HG03045 (cell line): ENCODE measurements at regions not wholly inside any gene's neighbourhood (a gene's known extent, or its start where the extent isn't known, plus 50 kb on each side); places are given as distances from the start of the nearest gene placed in this dataset.
"Not testable (repeated sequence)": the region's sequence is repeated elsewhere in the genome, so short reads cannot be mapped to it uniquely, and the experiment has no call there.

Experiments used
- ATAC-seq: cut with Tn5 transposase; IDR thresholded peaks from one replicate; pipeline ENCODE4 v1.9.1; 2021; ENCODE audit warnings: mild to moderate bottlenecking, moderate library complexity; ENCODE audit not compliant: unreplicated experiment

DNA sequence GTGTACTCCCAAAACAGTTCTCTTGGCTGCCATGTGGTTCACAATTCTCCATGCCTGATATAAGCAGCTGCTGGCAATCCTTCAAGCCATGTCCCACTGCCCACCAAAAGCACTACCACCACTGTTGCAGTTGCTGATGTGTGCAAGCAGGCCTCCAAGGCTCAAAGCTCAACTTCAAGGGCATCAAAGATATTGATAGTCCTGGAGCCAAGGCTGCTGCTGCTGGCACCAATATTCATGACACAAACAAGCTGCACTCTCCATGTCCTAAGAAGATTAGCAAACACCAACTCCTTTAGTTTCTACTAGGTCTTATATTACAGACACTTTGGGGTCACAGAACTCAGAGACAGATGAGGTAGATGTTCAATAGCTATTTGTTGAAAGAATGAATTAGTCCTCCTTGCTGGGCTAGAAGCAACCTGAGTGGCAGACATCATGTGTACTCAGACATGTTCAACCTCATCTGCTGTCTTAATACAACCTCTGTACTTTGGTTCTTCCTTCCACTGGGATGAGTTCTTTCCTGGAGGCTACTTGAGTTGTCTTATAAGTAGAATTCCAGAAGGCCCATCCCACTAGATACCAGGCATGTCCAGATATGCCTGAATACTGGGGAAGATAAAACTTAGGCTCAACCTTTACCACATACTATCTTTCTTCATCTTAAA is 104.5 kb upstream of the UGP2 start:
- no peak for ATAC-seq

GRCh38 chr2:63738019-63738418 is 103.7 kb upstream of the UGP2 start:
- no peak for ATAC-seq

- not testable (repeated sequence) for ATAC-seq
Measured at GRCh38 chr2:63739180-63739579, 102.5 kb upstream of the UGP2 start.

DNA sequence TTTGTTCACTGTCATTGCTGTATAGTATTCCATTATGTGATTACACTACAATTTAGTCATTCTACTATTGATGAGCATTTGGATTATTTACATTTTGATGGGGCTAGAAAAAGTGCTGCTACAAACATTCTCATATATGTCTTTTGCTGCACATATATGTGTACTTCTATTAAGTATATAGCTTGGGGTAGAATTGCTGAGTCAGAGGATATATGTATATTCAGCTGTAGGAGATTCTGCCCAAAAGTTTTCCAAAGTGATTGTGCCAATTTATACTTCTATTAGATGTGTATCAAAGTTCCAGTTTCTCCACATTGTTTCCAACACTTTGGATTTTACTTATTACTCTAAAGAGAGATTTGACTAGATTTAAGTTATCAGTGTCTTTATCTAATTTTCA is 101.7 kb upstream of the UGP2 start:
- ATAC-seq = no peak

- ATAC-seq = no peak
Measured at GRCh38 chr2:63740943-63741342, 100.8 kb upstream of the UGP2 start.

GRCh38 chr2:63741884-63742579 is 99.7 kb upstream of the UGP2 start:
- no peak for ATAC-seq

- ATAC-seq = no peak
Measured at GRCh38 chr2:63742580-63742976, 99.1 kb upstream of the UGP2 start.

DNA sequence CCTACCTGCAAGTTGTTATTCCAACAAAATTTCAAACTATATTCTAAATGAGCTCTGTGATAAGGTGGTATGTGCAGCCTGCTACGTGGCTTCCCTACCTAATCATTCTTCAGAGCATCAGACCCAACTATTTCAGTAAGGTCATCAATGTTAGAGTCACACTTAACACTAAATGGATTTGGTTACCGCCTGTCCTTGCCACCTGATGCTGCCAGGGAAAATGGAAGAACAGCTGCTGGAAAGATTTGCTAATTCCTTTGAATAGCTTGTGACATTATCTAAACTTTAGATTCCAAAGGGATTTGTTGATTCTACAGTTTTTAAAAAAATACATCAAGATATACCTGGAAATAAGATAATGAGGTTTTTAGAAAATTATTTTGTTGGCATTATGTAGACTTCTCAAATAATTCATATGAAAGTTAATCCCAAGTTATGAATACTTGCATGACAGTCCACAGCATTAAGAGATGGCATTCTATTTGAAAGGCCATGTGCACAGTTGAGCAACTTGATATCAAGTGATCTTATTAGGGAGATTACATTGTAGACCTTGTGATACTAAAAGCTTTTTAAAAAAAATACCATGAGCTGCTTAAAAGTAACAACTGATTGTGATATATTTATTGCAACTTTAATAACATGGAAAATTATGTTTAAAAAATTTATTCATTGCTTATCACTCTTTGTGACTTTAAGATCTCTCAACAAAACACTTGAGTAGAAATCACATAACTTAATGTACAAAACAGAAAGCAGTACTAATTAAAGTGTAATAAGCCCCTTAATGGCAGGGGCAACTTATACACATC is 98.3 kb upstream of the UGP2 start:
- no peak for ATAC-seq

GRCh38 chr2:63743982-63744966 is 97.4 kb upstream of the UGP2 start:
- no peak for ATAC-seq

DNA sequence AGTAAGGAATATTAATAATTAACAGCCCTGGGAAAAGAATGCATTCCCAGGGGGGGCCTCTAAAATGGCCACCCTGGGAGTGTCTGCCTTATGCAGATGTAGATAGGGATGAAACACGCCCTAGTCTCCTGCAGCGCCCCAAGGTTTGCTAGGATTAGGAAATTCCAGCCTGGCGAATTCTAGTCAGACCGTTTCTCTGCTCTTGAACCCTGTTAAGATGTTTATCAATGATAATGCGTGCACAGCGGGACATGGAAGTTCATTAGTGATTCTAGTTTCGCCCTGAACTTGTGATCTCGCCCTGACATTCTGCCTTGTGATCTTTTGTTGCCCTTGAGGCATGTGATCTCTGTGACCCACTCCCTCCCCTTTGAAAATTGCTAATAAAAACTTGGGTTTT is 95.1 kb upstream of the UGP2 start:
- ATAC-seq = not testable (repeated sequence)

DNA sequence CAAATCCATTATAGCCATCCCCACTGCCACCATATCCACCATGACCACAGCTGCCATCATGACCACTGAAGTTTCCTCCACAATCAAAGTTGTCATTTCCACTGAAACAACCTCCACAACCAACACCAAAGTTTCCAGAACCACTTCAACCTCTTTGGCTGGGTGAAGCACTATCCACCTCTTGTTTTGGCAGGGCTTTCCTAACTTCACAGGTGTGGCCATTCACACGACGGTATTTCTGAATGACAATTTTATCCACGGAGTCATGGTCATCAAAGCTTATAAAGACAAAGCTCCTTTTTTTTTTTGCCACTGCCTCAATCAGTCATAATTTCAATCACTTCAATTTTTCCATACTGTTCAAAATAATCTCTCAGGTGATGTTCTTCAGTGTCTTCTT is 89.8 kb upstream of the UGP2 start:
- ATAC-seq = no peak

- no peak for ATAC-seq
Measured at GRCh38 chr2:63755216-63755615, 86.5 kb upstream of the UGP2 start.

DNA sequence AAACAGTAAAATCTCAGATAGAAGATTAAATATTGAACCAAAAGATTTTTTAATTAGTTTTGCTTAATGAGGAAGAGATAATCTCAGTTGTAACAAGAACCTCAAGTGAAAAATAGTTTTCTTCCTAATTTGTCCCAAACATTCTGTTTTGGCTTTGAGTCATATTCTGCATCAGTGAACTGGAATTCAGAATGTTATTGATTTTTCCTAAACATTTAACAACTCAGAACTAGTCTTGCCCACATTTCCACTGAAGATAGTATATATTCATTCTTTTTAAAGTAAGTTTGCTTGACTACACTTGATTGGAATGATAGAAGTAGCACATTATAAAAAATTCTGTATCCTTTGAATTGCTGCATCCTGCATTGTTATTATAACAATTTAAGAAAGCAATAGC is 85.7 kb upstream of the UGP2 start:
- ATAC-seq = no peak

DNA sequence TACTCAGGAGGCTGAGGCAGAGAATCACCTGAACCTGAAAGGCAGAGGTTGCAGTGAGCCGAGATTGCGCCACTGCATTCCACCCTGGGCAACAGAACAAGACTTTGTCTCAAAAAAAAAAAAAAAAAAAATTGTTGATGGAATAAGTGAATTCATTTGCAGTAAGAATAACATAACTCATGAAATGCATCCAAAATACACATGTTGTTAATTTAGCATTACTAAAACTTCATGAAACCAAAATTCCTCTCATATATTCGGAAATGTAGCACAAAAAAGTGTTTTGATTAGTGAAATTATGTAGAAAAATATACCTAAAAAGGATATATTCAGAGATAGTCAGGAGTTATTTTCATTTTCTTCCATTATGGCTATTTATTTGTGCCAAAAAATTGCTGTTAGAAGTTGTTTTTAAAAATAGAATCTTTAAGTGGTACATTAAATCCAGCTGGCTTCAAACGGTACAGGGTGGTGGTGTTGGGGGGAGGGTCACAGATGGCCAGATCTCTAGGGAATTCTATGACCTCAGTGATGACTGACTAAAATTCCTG is 78.2 kb upstream of the UGP2 start:
- ATAC-seq = no peak

- no peak for ATAC-seq
Measured at GRCh38 chr2:63764630-63765029, 77.1 kb upstream of the UGP2 start.

DNA sequence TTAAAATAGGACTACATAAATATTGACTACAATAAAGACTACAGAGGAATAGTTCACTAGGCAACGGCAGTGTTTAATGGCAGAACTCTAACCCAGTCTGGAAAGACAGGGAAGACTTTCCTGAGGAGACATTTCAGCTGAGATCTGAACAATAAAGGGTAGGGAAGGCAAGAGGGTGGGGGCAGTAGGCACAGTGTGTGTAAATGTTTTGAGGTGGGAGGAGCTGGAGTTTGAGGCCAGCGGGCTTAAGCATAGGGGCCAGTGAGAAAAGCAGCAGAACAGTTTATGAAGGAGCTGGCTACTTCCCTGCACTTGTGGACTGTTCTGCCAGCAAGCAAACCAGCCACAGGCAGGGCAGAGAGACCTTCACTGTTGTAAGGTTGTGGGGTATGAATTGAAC is 76.6 kb upstream of the UGP2 start:
- no peak for ATAC-seq

DNA sequence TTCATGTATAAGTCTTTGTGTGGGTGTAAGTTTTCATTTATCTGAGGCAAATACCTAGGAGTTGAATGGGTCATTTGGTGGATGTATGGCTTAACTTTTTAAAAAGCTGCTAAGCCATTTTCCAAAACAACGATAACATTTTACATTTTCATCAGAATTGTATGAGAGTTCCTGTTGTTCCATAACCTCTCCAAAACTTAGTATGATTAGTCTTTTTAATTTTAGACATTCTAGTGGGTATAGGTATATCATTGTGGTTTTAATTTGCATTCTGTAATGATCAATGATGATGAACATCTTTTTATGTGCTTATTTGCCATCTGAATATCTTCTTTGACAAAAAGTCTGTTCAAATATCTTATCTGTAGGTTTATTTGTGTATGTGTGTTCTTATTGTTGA is 74.4 kb upstream of the UGP2 start:
- no peak for ATAC-seq

GRCh38 chr2:63768051-63768450 is 73.6 kb upstream of the UGP2 start:
- no peak for ATAC-seq

DNA sequence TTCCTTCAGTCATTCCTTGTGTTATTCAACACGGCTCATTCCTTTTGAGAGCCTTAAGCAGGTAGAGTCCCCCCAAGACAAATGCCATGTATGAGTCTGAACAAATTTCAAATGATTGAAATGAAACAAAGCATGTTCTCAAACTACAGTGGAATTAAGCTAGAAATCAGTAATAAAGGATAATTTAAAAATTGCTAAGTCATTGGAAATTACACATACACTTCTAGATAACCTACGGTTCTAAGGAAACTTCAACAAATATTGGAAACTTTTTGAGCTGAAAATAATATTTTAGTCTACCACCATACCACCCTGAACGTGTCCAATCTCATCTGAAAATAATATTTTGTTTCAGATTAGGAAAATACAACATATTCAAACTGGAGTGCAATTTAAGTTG is 71.8 kb upstream of the UGP2 start:
- ATAC-seq = no peak

GRCh38 chr2:63772061-63772460 is 69.6 kb upstream of the UGP2 start:
- no peak for ATAC-seq

DNA sequence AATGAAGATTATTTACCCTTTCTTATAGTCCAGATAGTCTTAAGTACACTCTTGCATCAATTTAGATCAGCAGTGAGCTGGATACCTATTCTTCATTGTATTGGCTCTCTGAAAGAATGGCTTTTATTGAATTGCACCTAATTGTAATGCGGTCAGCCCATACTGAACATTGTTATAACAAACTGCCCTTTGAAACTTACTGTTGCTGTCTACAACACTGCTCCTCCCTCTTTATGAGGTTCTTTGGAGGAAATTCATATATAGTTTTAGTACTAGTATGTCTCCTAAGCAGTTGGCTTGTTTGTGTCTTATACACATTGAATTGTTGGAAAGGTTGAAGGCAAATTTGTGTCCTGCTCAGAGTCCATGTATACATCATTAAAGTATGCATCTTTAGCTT is 66.5 kb upstream of the UGP2 start:
- no peak for ATAC-seq
